GM23338 (cell line): ENCODE measurements at regions not wholly inside any gene's neighbourhood (a gene's known extent, or its start where the extent isn't known, plus 50 kb on each side); places are given as distances from the start of the nearest gene placed in this dataset.

Experiments used
- ATAC-seq: fragments of 200-7000 bp; cut with Tn5 transposase; 3 replicates; pipeline ENCODE4 v1.9.1; 2020
- DNase-seq: peaks from one replicate; pipeline ENCODE4 v3.0.0-alpha.2; 2015; ENCODE audit warnings: low spot score
- H2AFZ ChIP-seq: fragments of 200-600 bp; sonication (generic); 2 replicates; pipeline ENCODE4 v1.8.0; 2016; ENCODE audit warnings: antibody characterized with exemption, mild to moderate bottlenecking, moderate library complexity
- H3F3A ChIP-seq: fragments of 200-600 bp; sonication (generic); replicated peaks from 2 replicates; pipeline ENCODE4 v1.8.0; 2017; ENCODE audit warnings: antibody characterized with exemption, mixed run types, low read depth
- H3K27ac ChIP-seq: fragments of 200-600 bp; sonication (generic); 2 replicates; pipeline ENCODE4 v1.6.1; 2016; ENCODE audit warnings: low read depth
- H3K27me3 ChIP-seq: fragments of 200-600 bp; sonication (generic); 2 replicates; pipeline ENCODE4 v1.8.0; 2016; ENCODE audit warnings: mild to moderate bottlenecking, mixed run types, moderate library complexity; ENCODE audit not compliant: insufficient read depth
- H3K36me3 ChIP-seq: fragments of 200-600 bp; sonication (generic); 2 replicates; pipeline ENCODE4 v1.8.0; 2016; ENCODE audit warnings: mild to moderate bottlenecking; ENCODE audit not compliant: insufficient read depth
- H3K4me1 ChIP-seq: fragments of 200-600 bp; sonication (generic); 2 replicates; pipeline ENCODE4 v1.8.0; 2016; ENCODE audit warnings: mild to moderate bottlenecking, moderate library complexity; ENCODE audit not compliant: insufficient read depth
- H3K4me2 ChIP-seq: fragments of 200-600 bp; sonication (generic); 2 replicates; pipeline ENCODE4 v1.7.1; 2017; ENCODE audit warnings: mixed run types
- H3K4me3 ChIP-seq: fragments of 200-600 bp; sonication (generic); 2 replicates; pipeline ENCODE4 v1.6.1; 2016; ENCODE audit warnings: mixed run types
- H3K79me2 ChIP-seq: fragments of 200-600 bp; sonication (generic); replicated peaks from 2 replicates; pipeline ENCODE4 v1.8.0; 2017; ENCODE audit warnings: mild to moderate bottlenecking; ENCODE audit not compliant: insufficient read depth
- H3K9me2 ChIP-seq: fragments of 200-600 bp; sonication (generic); 2 replicates; pipeline ENCODE4 v1.8.0; 2017; ENCODE audit not compliant: insufficient read depth
- H4K20me1 ChIP-seq: fragments of 200-600 bp; sonication (generic); replicated peaks from 2 replicates; pipeline ENCODE4 v1.8.0; 2017; ENCODE audit warnings: mild to moderate bottlenecking; ENCODE audit not compliant: insufficient read depth
- H3K27ac Mint-ChIP-seq: 2 replicates; pipeline ENCODE4 v1.8.0; 2020; ENCODE audit warnings: inconsistent platforms, mild to moderate bottlenecking, moderate library complexity, mixed read lengths
- H3K27me3 Mint-ChIP-seq: 3 replicates; pipeline ENCODE4 v1.8.0; 2022; ENCODE audit warnings: low read depth, mild to moderate bottlenecking, moderate library complexity, mixed read lengths, inconsistent platforms; ENCODE audit not compliant: insufficient read depth, poor library complexity
- H3K36me3 Mint-ChIP-seq: 3 replicates; pipeline ENCODE4 v1.8.0; 2021; ENCODE audit warnings: low read depth, mild to moderate bottlenecking, inconsistent platforms, moderate library complexity, mixed read lengths
- H3K4me1 Mint-ChIP-seq: 3 replicates; pipeline ENCODE4 v1.8.0; 2020; ENCODE audit warnings: mild to moderate bottlenecking, inconsistent platforms, mixed read lengths
- H3K4me3 Mint-ChIP-seq: 3 replicates; pipeline ENCODE4 v1.8.0; 2021; ENCODE audit warnings: moderate library complexity, mild to moderate bottlenecking, inconsistent platforms, mixed read lengths
- H3K9me3 Mint-ChIP-seq: 3 replicates; pipeline ENCODE4 v1.8.0; 2020; ENCODE audit warnings: moderate library complexity, mild to moderate bottlenecking, inconsistent platforms, mixed read lengths
- CREB1 ChIP-seq: fragments of 250-450 bp; sonication (Bioruptor Pico); IDR thresholded peaks from 2 replicates; pipeline ENCODE4 v1.5.0; 2020; ENCODE audit warnings: low read depth, mild to moderate bottlenecking, moderate library complexity
- CTCF ChIP-seq, 2 experiments: fragments of 200-600 bp in 1 of 2; sonication (generic) in 1 of 2; conservative IDR thresholded peaks; 2 replicates each; pipeline versions ENCODE4 v1.5.1 to v1.6.1; 2016 to 2017; ENCODE audit warnings: antibody characterized with exemption in 2 of 2, low read depth in 2 of 2, mild to moderate bottlenecking in 2 of 2, moderate library complexity in 1 of 2
- EZH2phosphoT487 ChIP-seq: fragments of 200-600 bp; sonication (generic); IDR thresholded peaks from one replicate; pipeline ENCODE4 v1.8.1; 2018; ENCODE audit warnings: antibody characterized with exemption; ENCODE audit not compliant: unreplicated experiment
- JUNB ChIP-seq: IDR thresholded peaks from one replicate; pipeline ENCODE4 v1.6.1; 2016; ENCODE audit warnings: antibody characterized with exemption; ENCODE audit not compliant: unreplicated experiment
- POLR2AphosphoS5 ChIP-seq: IDR thresholded peaks from 2 replicates; pipeline ENCODE4 v1.6.1; 2016; ENCODE audit warnings: antibody characterized with exemption, low read depth
- REST ChIP-seq: IDR thresholded peaks from one replicate; pipeline ENCODE4 v1.6.1; 2018; ENCODE audit warnings: antibody characterized with exemption; ENCODE audit not compliant: unreplicated experiment
- STAT1 ChIP-seq: IDR thresholded peaks from one replicate; pipeline ENCODE4 v1.6.1; 2016; ENCODE audit warnings: antibody characterized with exemption; ENCODE audit not compliant: unreplicated experiment
- ZNF462 ChIP-seq: fragments of 250-450 bp; sonication (Bioruptor Pico); IDR thresholded peaks from 2 replicates; pipeline ENCODE4 v1.5.0; 2020; ENCODE audit warnings: mild to moderate bottlenecking, moderate library complexity

- TF ChIP-seq REST (no peak), CREB1 (CRISPR knock-in tag) (no peak), POLR2AphosphoS5 (no peak), STAT1 (no peak), EZH2phosphoT487 (no peak), JUNB (no peak), CTCF (conservative IDR thresholded peaks at IDR 0.05; ENCODE audit: low read depth in 2 of 2) (no peak)
Observed at GRCh38 chr1:91092503-91092902, 70.7 kb upstream of the ZNF644 start (continued).

GRCh38 chr1:91091812-91092211 is 70.0 kb upstream of the ZNF644 start:
- Histone ChIP-seq H3K9me2 (no peaks in the 10 kb centered on the region; the same call in 1 of the 2 replicates), H4K20me1 (no peaks in the 10 kb centered on the region), H3K4me2 (no peak overlapping the region), H3K4me3 (no peak overlapping the region), H3K27ac (no peak overlapping the region), H2AFZ (no peak overlapping the region; the same call in 1 of the 2 replicates), H3K36me3 (peaks cover 8% of the 10 kb centered on the region; the same call in 1 of the 2 replicates), H3F3A (no peaks in the 10 kb centered on the region), H3K4me1 (peaks cover 14% of the 10 kb centered on the region), H3K79me2 (no peaks in the 10 kb centered on the region), H3K27me3 (no peaks in the 10 kb centered on the region)
- no peak overlapping the region for H3K27ac Mint-ChIP-seq
- H3K9me3 Mint-ChIP-seq: peaks cover 41% of the 10 kb centered on the region
- H3K4me1 Mint-ChIP-seq: peaks cover 14% of the 10 kb centered on the region
- H3K27me3 Mint-ChIP-seq: peaks cover 6% of the 10 kb centered on the region
- TF ChIP-seq ZNF462 (CRISPR knock-in tag): no peak
- peaks cover 28% of the 10 kb centered on the region; the same call in 2 of the 3 replicates for H3K36me3 Mint-ChIP-seq
- no peak overlapping the region for H3K4me3 Mint-ChIP-seq
- no peak for ATAC-seq
- DNase-seq: no peak
